Cardiac muscle cell (in vitro differentiated cells and primary cell): ENCODE measurements at regions not wholly inside any gene's neighbourhood (a gene's known extent, or its start where the extent isn't known, plus 50 kb on each side); places are given as distances from the start of the nearest gene placed in this dataset.
A peak's percentile ranks its signal among the peaks of the same experiment; 100 is the strongest.

Experiments
- DNase-seq, 2 donors: peaks; one replicate each; pipeline versions ENCODE4 v3.0.0 to v3.0.0-alpha.2; 2010 to 2017; ENCODE audit warnings: low read depth in 1 of 2, low spot score in 1 of 2
- H3K27ac ChIP-seq: fragments of 200-600 bp; sonication (generic); 2 replicates; pipeline ENCODE4 v1.5.1; 2016
- H3K27me3 ChIP-seq: fragments of 200-600 bp; sonication (generic); 2 replicates; pipeline ENCODE4 v1.6.0; 2016; ENCODE audit warnings: control low read depth
- H3K36me3 ChIP-seq: fragments of 200-600 bp; sonication (generic); 2 replicates; pipeline ENCODE4 v1.5.1; 2016; ENCODE audit warnings: control low read depth
- H3K4me1 ChIP-seq: fragments of 200-600 bp; sonication (generic); 2 replicates; pipeline ENCODE4 v1.8.1; 2017; ENCODE audit warnings: low read depth, mild to moderate bottlenecking, mixed run types
- H3K4me3 ChIP-seq: fragments of 200-600 bp; sonication (generic); 2 replicates; pipeline ENCODE4 v1.5.1; 2016; ENCODE audit warnings: mild to moderate bottlenecking
- H3K9me3 ChIP-seq: fragments of 200-600 bp; sonication (generic); 2 replicates; pipeline ENCODE4 v1.5.1; 2017; ENCODE audit warnings: low read depth, mild to moderate bottlenecking, control low read depth
- TF ChIP-seq, protein P1 (sequence below): IDR thresholded peaks from 2 replicates; pipeline ENCODE4 v1.5.1; 2012; ENCODE audit warnings: low read depth, mild to moderate bottlenecking, low read length

DNA sequence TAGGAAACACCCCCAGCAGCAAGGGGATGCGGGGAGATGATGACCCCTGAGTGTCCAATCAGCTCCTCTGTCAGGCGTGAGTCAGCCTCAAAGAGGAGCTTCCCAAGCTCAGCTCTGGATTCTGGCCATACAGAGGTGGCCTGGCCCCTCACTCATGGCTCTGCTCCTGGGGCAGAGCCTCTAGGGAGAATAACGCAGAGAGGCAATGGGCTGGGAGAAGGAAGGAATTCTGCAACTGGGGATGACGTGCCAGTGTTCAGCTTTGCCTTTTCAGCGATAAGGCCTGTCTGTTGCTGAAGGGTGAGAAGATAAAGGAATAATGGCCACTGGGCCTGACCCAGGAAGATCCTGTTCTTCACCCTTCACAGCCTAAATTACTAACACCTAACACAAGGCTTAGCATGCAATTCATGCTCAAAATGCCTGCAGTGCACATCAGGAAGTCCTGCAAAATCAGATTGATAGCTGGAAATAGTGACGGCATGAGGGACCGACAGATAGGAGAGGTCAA, 92.2 kb downstream of the TBX19 start:
- peaks cover 13% of the 10 kb centered on the region for H3K4me1 ChIP-seq
- H3K4me3 ChIP-seq = no peak overlapping the region
- H3K27me3 ChIP-seq = no peaks in the 10 kb centered on the region
- peak in 1 of 2 donors; percentile 54 for DNase-seq
- H3K27ac ChIP-seq = no peak overlapping the region
- TF ChIP-seq, protein P1, sequence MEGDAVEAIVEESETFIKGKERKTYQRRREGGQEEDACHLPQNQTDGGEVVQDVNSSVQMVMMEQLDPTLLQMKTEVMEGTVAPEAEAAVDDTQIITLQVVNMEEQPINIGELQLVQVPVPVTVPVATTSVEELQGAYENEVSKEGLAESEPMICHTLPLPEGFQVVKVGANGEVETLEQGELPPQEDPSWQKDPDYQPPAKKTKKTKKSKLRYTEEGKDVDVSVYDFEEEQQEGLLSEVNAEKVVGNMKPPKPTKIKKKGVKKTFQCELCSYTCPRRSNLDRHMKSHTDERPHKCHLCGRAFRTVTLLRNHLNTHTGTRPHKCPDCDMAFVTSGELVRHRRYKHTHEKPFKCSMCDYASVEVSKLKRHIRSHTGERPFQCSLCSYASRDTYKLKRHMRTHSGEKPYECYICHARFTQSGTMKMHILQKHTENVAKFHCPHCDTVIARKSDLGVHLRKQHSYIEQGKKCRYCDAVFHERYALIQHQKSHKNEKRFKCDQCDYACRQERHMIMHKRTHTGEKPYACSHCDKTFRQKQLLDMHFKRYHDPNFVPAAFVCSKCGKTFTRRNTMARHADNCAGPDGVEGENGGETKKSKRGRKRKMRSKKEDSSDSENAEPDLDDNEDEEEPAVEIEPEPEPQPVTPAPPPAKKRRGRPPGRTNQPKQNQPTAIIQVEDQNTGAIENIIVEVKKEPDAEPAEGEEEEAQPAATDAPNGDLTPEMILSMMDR = no peak
- H3K36me3 ChIP-seq = no peaks in the 10 kb centered on the region
- no peaks in the 10 kb centered on the region for H3K9me3 ChIP-seq

DNA sequence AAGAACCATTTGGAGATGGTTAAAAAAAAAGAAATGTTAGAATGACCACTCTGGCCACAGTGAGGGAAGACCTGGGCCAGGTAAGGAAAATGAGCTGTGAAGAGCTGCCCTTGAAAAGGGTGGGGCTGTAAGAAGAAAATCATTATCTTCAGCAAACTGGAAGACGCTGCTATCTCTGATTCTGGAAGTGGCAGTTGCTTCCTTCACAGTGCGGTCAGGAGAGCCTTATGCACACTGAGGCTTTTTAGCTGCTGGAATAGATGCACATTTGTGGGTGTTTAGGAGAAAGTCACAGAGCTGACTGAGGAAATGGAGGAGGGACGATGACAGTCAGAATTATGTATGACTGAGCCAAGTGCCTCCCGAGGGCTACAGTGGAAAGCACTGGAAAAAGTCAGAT, 91.6 kb downstream of the TBX19 start:
- peaks cover 13% of the 10 kb centered on the region for H3K4me1 ChIP-seq
- H3K4me3 ChIP-seq = no peak overlapping the region
- DNase-seq = no peak
- H3K27me3 ChIP-seq = no peaks in the 10 kb centered on the region
- TF ChIP-seq, protein P1 = no peak
- H3K9me3 ChIP-seq = no peaks in the 10 kb centered on the region
- no peaks in the 10 kb centered on the region for H3K36me3 ChIP-seq
- H3K27ac ChIP-seq = no peak overlapping the region

DNA sequence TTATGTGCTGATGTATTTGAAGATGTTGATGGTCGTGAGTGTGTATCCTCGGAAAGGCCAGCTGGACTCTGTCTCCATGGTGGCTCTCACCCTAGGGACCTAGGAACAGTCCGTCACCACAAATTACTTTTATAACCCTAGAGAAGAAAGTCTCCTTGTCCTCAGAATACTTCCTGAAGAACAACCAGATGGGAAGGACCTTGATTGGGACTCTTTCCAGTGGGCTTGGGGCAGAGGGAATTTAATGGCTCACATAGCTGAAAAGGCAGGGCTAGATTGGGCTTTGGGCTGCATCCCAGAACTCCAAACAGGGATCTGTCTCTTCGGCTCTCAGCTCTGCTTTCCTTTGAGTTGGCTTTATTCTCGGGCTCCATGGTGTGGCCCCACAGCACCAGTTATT, 90.8 kb downstream of the TBX19 start:
- Histone ChIP-seq H3K9me3 (no peaks in the 10 kb centered on the region), H3K27ac (no peak overlapping the region), H3K36me3 (no peaks in the 10 kb centered on the region), H3K4me3 (no peak overlapping the region), H3K27me3 (no peaks in the 10 kb centered on the region), H3K4me1 (peaks cover 16% of the 10 kb centered on the region)
- TF ChIP-seq, protein P1 = no peak
- no peak for DNase-seq

- no peaks in the 10 kb centered on the region for H3K9me3 ChIP-seq
Measured at GRCh38 chr1:168370586-168370985, 89.9 kb downstream of the TBX19 start.

GRCh38 chr1:168369655-168370054, 89.0 kb downstream of the TBX19 start:
- H3K4me1 ChIP-seq = peaks cover 30% of the 10 kb centered on the region
- H3K36me3 ChIP-seq = no peaks in the 10 kb centered on the region
- no peak overlapping the region for H3K4me3 ChIP-seq
- no peaks in the 10 kb centered on the region for H3K9me3 ChIP-seq
- TF ChIP-seq, protein P1 = no peak
- H3K27me3 ChIP-seq = no peaks in the 10 kb centered on the region
- DNase-seq = no peak
- H3K27ac ChIP-seq = no peak overlapping the region

More at GRCh38 chr1:168370586-168370985, 89.9 kb downstream of the TBX19 start:
- Histone ChIP-seq H3K4me3 (no peak overlapping the region), H3K4me1 (peaks cover 25% of the 10 kb centered on the region), H3K27me3 (no peaks in the 10 kb centered on the region), H3K36me3 (no peaks in the 10 kb centered on the region), H3K27ac (no peak overlapping the region)
- DNase-seq = no peak
- TF ChIP-seq, protein P1 = no peak

- DNase-seq = no peak
- H3K4me1 ChIP-seq = peaks cover 35% of the 10 kb centered on the region
- H3K9me3 ChIP-seq = no peaks in the 10 kb centered on the region
- TF ChIP-seq, protein P1 = no peak
- H3K27ac ChIP-seq = no peak overlapping the region
- no peaks in the 10 kb centered on the region for H3K27me3 ChIP-seq
- no peaks in the 10 kb centered on the region for H3K36me3 ChIP-seq
- H3K4me3 ChIP-seq = no peak overlapping the region
Measured at GRCh38 chr1:168368131-168368530, 87.5 kb downstream of the TBX19 start.
